DOHH2 (cell line): ENCODE measurements at regions not wholly inside any gene's neighbourhood (a gene's known extent, or its start where the extent isn't known, plus 50 kb on each side); places are given as distances from the start of the nearest gene placed in this dataset.

ENCODE experiments used
- H3F3A ChIP-seq: fragments of 200-600 bp; sonication (generic), shearing (Covaris generic); 2 replicates; pipeline ENCODE4 v1.6.0; 2016; ENCODE audit warnings: antibody characterized with exemption, mild to moderate bottlenecking; ENCODE audit not compliant: control insufficient read depth, insufficient read depth
- H3K27ac ChIP-seq: fragments of 200-600 bp; sonication (generic); 2 replicates; pipeline ENCODE4 v1.5.1; 2014; ENCODE audit warnings: low read depth, mild to moderate bottlenecking, low read length, moderate library complexity
- H3K27me3 ChIP-seq: fragments of 200-600 bp; sonication (generic); 2 replicates; pipeline ENCODE4 v1.6.1; 2014; ENCODE audit warnings: mild to moderate bottlenecking, low read length, mixed read lengths; ENCODE audit not compliant: control insufficient read depth
- H3K36me3 ChIP-seq: fragments of 200-600 bp; sonication (generic); 2 replicates; pipeline ENCODE4 v1.6.1; 2014; ENCODE audit warnings: mild to moderate bottlenecking, low read length, moderate library complexity, mixed read lengths; ENCODE audit not compliant: control insufficient read depth
- H3K4me1 ChIP-seq: fragments of 200-600 bp; sonication (generic); 2 replicates; pipeline ENCODE4 v1.6.1; 2014; ENCODE audit warnings: mild to moderate bottlenecking, low read length, mixed read lengths; ENCODE audit not compliant: control insufficient read depth
- H3K4me2 ChIP-seq: fragments of 200-600 bp; sonication (generic); 2 replicates; pipeline ENCODE4 v1.6.0; 2014; ENCODE audit warnings: mild to moderate bottlenecking, low read length, moderate library complexity
- H3K4me3 ChIP-seq: fragments of 200-600 bp; sonication (generic); 2 replicates; pipeline ENCODE4 v1.5.1; 2014; ENCODE audit warnings: mild to moderate bottlenecking, low read length, mixed read lengths
- H3K79me2 ChIP-seq: fragments of 200-600 bp; sonication (generic); 2 replicates; pipeline ENCODE4 v1.6.1; 2014; ENCODE audit warnings: mild to moderate bottlenecking, low read length, mixed read lengths; ENCODE audit not compliant: control insufficient read depth
- H3K9me2 ChIP-seq: fragments of 200-600 bp; sonication (generic); replicated peaks from 2 replicates; pipeline ENCODE4 v1.6.1; 2014; ENCODE audit warnings: mild to moderate bottlenecking, low read length, mixed read lengths; ENCODE audit not compliant: control insufficient read depth
- H3K9me3 ChIP-seq: fragments of 200-600 bp; sonication (generic); 2 replicates; pipeline ENCODE4 v1.6.1; 2014; ENCODE audit warnings: antibody characterized with exemption, low read length, mixed read lengths; ENCODE audit not compliant: control insufficient read depth, insufficient read depth
- H4K20me1 ChIP-seq: fragments of 200-600 bp; sonication (generic); 2 replicates; pipeline ENCODE4 v1.6.0; 2014; ENCODE audit warnings: low read depth, mild to moderate bottlenecking, antibody characterized with exemption, low read length, moderate library complexity; ENCODE audit not compliant: control insufficient read depth, insufficient read depth
- CTCF ChIP-seq: fragments of 200-600 bp; sonication (generic); IDR thresholded peaks from one replicate; pipeline ENCODE4 v1.5.1; 2014; ENCODE audit warnings: antibody characterized with exemption, mild to moderate bottlenecking, low read depth, low read length; ENCODE audit not compliant: poor library complexity, severe bottlenecking
- EZH2phosphoT487 ChIP-seq: fragments of 200-600 bp; sonication (generic); IDR thresholded peaks from 2 replicates; pipeline ENCODE4 v1.6.1; 2017; ENCODE audit warnings: borderline replicate concordance, mild to moderate bottlenecking, antibody characterized with exemption, low read length, moderate library complexity, mixed read lengths

- Histone ChIP-seq H3K36me3 (peaks cover 54% of the 10 kb centered on the region), H4K20me1 (peaks cover 4% of the 10 kb centered on the region; the same call in 1 of the 2 replicates), H3K79me2 (peaks cover 99% of the 10 kb centered on the region), H3F3A (no peaks in the 10 kb centered on the region), H3K4me3 (no peak overlapping the region), H3K9me2 (no peaks in the 10 kb centered on the region), H3K4me2 (no peak overlapping the region), H3K27ac (no peak overlapping the region), H3K27me3 (no peaks in the 10 kb centered on the region), H3K9me3 (no peaks in the 10 kb centered on the region), H3K4me1 (peaks cover 33% of the 10 kb centered on the region)
- TF ChIP-seq EZH2phosphoT487: no peak
- TF ChIP-seq CTCF: no peak
Measured at GRCh38 chr9:110088099-110088498, 119.9 kb downstream of the C9orf152 start.

- Histone ChIP-seq H3K4me3 (no peak overlapping the region), H3K9me3 (no peaks in the 10 kb centered on the region), H3K4me1 (peaks cover 33% of the 10 kb centered on the region), H3K4me2 (no peak overlapping the region), H3K79me2 (peaks cover 99% of the 10 kb centered on the region), H3K9me2 (no peaks in the 10 kb centered on the region), H3K36me3 (peaks cover 54% of the 10 kb centered on the region), H3F3A (no peaks in the 10 kb centered on the region), H3K27me3 (no peaks in the 10 kb centered on the region), H3K27ac (no peak overlapping the region), H4K20me1 (peaks cover 9% of the 10 kb centered on the region)
- TF ChIP-seq EZH2phosphoT487: no peak
- no peak for TF ChIP-seq CTCF
Measured at GRCh38 chr9:110089681-110090370, 118.1 kb downstream of the C9orf152 start.

DNA sequence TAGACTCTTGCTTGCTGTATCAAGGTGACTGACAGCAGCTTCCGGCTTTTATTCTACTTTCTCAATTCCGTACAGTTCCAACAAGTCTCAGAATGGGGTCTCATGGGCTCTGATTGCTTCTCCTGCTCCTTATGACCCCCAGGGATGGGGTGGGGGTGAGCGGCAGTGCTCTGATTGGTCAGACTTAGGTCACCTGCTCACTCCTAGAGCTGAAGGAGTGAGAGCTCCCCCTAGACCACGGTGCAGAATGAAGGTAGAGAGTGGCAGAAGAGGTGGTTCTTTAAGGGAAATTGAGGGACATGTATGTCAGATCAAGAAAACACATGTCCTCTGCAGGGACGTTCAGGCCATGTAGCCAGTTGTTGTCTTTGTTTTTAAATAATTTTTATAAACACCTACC is 115.2 kb downstream of the C9orf152 start:
- Histone ChIP-seq H3K79me2 (peaks cover 89% of the 10 kb centered on the region), H3K4me1 (peaks cover 25% of the 10 kb centered on the region)

More for the DNA sequence above, 115.2 kb downstream of the C9orf152 start:
- peak; percentile 12 for TF ChIP-seq CTCF
- no peak for TF ChIP-seq EZH2phosphoT487
- no peaks in the 10 kb centered on the region for H3K27me3 ChIP-seq
- no peaks in the 10 kb centered on the region for H3F3A ChIP-seq
- peaks cover 14% of the 10 kb centered on the region for H4K20me1 ChIP-seq
- no peaks in the 10 kb centered on the region for H3K9me3 ChIP-seq
- no peaks in the 10 kb centered on the region for H3K9me2 ChIP-seq
- no peak overlapping the region for H3K27ac ChIP-seq
- no peak overlapping the region for H3K4me3 ChIP-seq
- no peak overlapping the region for H3K4me2 ChIP-seq
- peaks cover 44% of the 10 kb centered on the region for H3K36me3 ChIP-seq
